Gastrocnemius medialis (tissue), 4 donors: ENCODE measurements at regions not wholly inside any gene's neighbourhood (a gene's known extent, or its start where the extent isn't known, plus 50 kb on each side); places are given as distances from the start of the nearest gene placed in this dataset.

Source experiments
- ATAC-seq, 2 donors: fragments of 150-250 bp; one replicate each; pipeline ENCODE4 v1.9.1; 2016
- DNase-seq, 2 donors: peaks; one replicate each; pipeline ENCODE4 v3.0.0-alpha.2; 2019
- H3K27ac ChIP-seq, 4 donors: fragments of 200-600 bp; sonication (generic); 1 replicate in 1 of 4; 2 replicates in 3 of 4; pipeline ENCODE4 v1.5.1; 2016 to 2018; ENCODE audit warnings: mild to moderate bottlenecking in 2 of 4, moderate library complexity in 1 of 4
- H3K27me3 ChIP-seq, 3 donors: fragments of 200-600 bp; sonication (generic) in 2 of 3; 1 replicate in 1 of 3; 2 replicates in 2 of 3; pipeline versions ENCODE4 v1.5.1 to v1.6.0; 2016 to 2019; ENCODE audit warnings: mild to moderate bottlenecking in 1 of 3, moderate library complexity in 1 of 3
- H3K36me3 ChIP-seq, 2 donors: fragments of 200-600 bp; sonication (generic) in 1 of 2; one replicate each; pipeline ENCODE4 v1.5.1; 2017 to 2018
- H3K4me1 ChIP-seq, 2 donors: fragments of 200-600 bp; sonication (generic) in 1 of 2; one replicate each; pipeline ENCODE4 v1.5.1; 2016 to 2017; ENCODE audit warnings: mild to moderate bottlenecking in 2 of 2
- H3K4me3 ChIP-seq, 4 donors: fragments of 200-600 bp; sonication (generic) in 3 of 4; 1 replicate in 1 of 4; 2 replicates in 3 of 4; pipeline ENCODE4 v1.5.1; 2016 to 2019; ENCODE audit warnings: mild to moderate bottlenecking in 2 of 4
- H3K9me3 ChIP-seq, 3 donors: fragments of 200-600 bp; sonication (generic) in 2 of 3; 1 replicate in 1 of 3; 2 replicates in 2 of 3; pipeline ENCODE4 v1.5.1; 2016 to 2019
- CTCF ChIP-seq, 5 experiments: fragments of 450-650 bp in 3 of 5; fragments of 200-600 bp in 2 of 5; sonication (generic) in 2 of 5; IDR thresholded peaks in 4 of 5; conservative IDR thresholded peaks in 1 of 5; 1 replicate in 4 of 5; 2 replicates in 1 of 5; pipeline ENCODE4 v1.5.1; 2016 to 2019; ENCODE audit warnings: antibody characterized with exemption in 5 of 5, mild to moderate bottlenecking in 3 of 5, moderate library complexity in 3 of 5
- POLR2A ChIP-seq, 2 donors: fragments of 450-650 bp; IDR thresholded peaks; one replicate each; pipeline ENCODE4 v1.6.1; 2017; ENCODE audit warnings: antibody characterized with exemption in 2 of 2, mild to moderate bottlenecking in 2 of 2, moderate library complexity in 2 of 2
- in situ Hi-C, 4 donors: fragments of 200-750 bp; cut with MboI; loops; one replicate each; pipeline versions ENCODE4 v1.15.0 to v1.8.0; 2017; ENCODE audit warnings: low sequenced_read_pairs in 4 of 4
- intact Hi-C: fragments of 100-400 bp; cut with DNase I; formaldehyde crosslinking; loops from one replicate; pipeline ENCODE4 v1.15.1; 2023; ENCODE audit warnings: low total_unique reads

DNA sequence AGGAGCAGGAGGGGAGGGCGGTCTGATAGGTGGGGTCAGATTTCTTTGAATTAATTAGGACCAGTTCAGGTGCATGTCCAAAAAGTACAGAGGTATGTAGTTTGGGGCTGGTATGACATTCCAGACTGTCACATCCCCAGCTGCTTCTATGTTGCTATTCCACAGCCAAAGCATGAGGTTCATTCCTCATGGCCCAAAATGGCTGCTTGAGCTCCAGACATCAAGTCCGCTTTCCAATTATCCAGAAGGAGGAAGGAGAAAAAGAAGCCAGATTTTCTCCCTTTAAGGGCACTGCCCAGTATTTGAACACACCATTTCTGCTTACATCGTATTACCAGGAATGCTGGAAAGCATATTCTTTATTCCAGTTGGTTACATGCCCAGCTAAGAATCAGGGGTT, 58.0 kb upstream of the CD82 start:
- DNase-seq = no peak
- no peaks in the 10 kb centered on the region for H3K27me3 ChIP-seq
- intact Hi-C loops = no loop called here
- no peak overlapping the region for H3K4me3 ChIP-seq
- H3K9me3 ChIP-seq = no peaks in the 10 kb centered on the region
- no peaks in the 10 kb centered on the region for H3K4me1 ChIP-seq
- in situ Hi-C loops = no loop called here
- no peaks in the 10 kb centered on the region for H3K36me3 ChIP-seq
- TF ChIP-seq POLR2A (IDR thresholded peaks at IDR 0.05) (no peak), CTCF (IDR thresholded peaks at IDR 0.05 in 4 of 5, conservative IDR thresholded peaks at IDR 0.05 in 1 of 5) (no peak)
- H3K27ac ChIP-seq = no peak overlapping the region
- ATAC-seq = no peak

DNA sequence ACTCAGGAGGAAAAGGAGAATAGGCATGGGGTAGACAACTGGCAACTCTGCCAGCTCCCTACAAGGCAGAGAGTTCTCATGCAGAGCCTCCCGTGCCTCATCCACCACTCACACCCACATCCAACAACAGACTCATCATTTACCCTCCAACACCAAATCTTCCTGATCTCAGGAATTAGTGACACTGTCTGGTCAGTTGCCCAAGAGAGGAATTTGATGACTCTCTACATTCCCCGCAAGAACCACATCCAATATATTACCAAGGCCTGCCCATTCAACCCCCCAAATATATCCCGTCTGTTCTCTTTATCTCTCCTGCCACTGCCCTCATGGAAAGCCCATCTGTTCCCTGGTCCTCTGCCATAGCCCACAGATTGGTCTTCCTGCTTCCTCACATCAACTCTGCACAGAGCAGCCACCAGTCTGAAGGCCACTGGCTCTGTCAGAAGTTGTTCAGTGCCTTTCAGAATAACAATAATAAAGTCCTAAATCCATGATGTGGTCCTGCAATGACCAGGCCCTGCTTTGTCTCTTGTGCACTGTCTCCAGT, 57.5 kb upstream of the CD82 start:
- H3K4me1 ChIP-seq = no peaks in the 10 kb centered on the region
- no peak for ATAC-seq
- intact Hi-C loops = no loop called here
- H3K27me3 ChIP-seq = no peaks in the 10 kb centered on the region
- no peaks in the 10 kb centered on the region for H3K9me3 ChIP-seq
- no peak overlapping the region for H3K27ac ChIP-seq
- DNase-seq = no peak
- in situ Hi-C loops = no loop called here
- no peak for TF ChIP-seq POLR2A (IDR thresholded peaks at IDR 0.05)
- no peak for TF ChIP-seq CTCF (IDR thresholded peaks at IDR 0.05 in 4 of 5, conservative IDR thresholded peaks at IDR 0.05 in 1 of 5)
- H3K4me3 ChIP-seq = no peak overlapping the region
- no peaks in the 10 kb centered on the region for H3K36me3 ChIP-seq

- intact Hi-C loops = no loop called here
- no peaks in the 10 kb centered on the region for H3K9me3 ChIP-seq
- H3K4me1 ChIP-seq = no peaks in the 10 kb centered on the region
- ATAC-seq = no peak
- no peak for DNase-seq
- no peak overlapping the region for H3K27ac ChIP-seq
- in situ Hi-C loops = no loop called here
- no peaks in the 10 kb centered on the region for H3K27me3 ChIP-seq
- no peak overlapping the region for H3K4me3 ChIP-seq
- TF ChIP-seq POLR2A (IDR thresholded peaks at IDR 0.05) (no peak), CTCF (IDR thresholded peaks at IDR 0.05 in 4 of 5, conservative IDR thresholded peaks at IDR 0.05 in 1 of 5) (no peak)
- H3K36me3 ChIP-seq = no peaks in the 10 kb centered on the region
Measured at GRCh38 chr11:44509296-44509695, 56.2 kb upstream of the CD82 start.

GRCh38 chr11:44510372-44510771, 55.1 kb upstream of the CD82 start:
- in situ Hi-C loops (no loop called here), intact Hi-C loops (no loop called here)
- Histone ChIP-seq H3K9me3 (no peaks in the 10 kb centered on the region), H3K4me3 (no peak overlapping the region), H3K4me1 (no peaks in the 10 kb centered on the region), H3K27me3 (no peaks in the 10 kb centered on the region), H3K27ac (no peak overlapping the region), H3K36me3 (no peaks in the 10 kb centered on the region)
- no peak for ATAC-seq
- no peak for DNase-seq
- TF ChIP-seq CTCF (IDR thresholded peaks at IDR 0.05 in 4 of 5, conservative IDR thresholded peaks at IDR 0.05 in 1 of 5) (no peak), POLR2A (IDR thresholded peaks at IDR 0.05) (no peak)

GRCh38 chr11:44512818-44513217, 52.6 kb upstream of the CD82 start:
- in situ Hi-C loops (no loop called here), intact Hi-C loops (no loop called here)
- TF ChIP-seq POLR2A (IDR thresholded peaks at IDR 0.05) (no peak), CTCF (IDR thresholded peaks at IDR 0.05 in 4 of 5, conservative IDR thresholded peaks at IDR 0.05 in 1 of 5) (no peak)
- ATAC-seq (no peak), DNase-seq (no peak)
- no peak overlapping the region for H3K4me3 ChIP-seq
- H3K27ac ChIP-seq = no peak overlapping the region
- H3K27me3 ChIP-seq = no peaks in the 10 kb centered on the region
- no peaks in the 10 kb centered on the region for H3K36me3 ChIP-seq
- no peaks in the 10 kb centered on the region for H3K9me3 ChIP-seq
- no peaks in the 10 kb centered on the region for H3K4me1 ChIP-seq
